ENCODE measurements at regions not wholly inside any gene's neighbourhood (a gene's known extent, or its start where the extent isn't known, plus 50 kb on each side); places are given as distances from the start of the nearest gene placed in this dataset.

- TF ChIP-seq, protein P1, sequence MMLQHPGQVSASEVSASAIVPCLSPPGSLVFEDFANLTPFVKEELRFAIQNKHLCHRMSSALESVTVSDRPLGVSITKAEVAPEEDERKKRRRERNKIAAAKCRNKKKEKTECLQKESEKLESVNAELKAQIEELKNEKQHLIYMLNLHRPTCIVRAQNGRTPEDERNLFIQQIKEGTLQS (IDR thresholded peaks at IDR 0.05): no peak
- TF ChIP-seq CTCF (IDR thresholded peaks at IDR 0.05; ENCODE audit: low read depth, low read length, missing input control): no peak
- TF ChIP-seq SP1 (IDR thresholded peaks at IDR 0.05): no peak
- TF ChIP-seq, protein P2, sequence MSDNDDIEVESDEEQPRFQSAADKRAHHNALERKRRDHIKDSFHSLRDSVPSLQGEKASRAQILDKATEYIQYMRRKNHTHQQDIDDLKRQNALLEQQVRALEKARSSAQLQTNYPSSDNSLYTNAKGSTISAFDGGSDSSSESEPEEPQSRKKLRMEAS (IDR thresholded peaks at IDR 0.05): no peak
- no peak for TF ChIP-seq HNF4G (IDR thresholded peaks at IDR 0.05)
- TF ChIP-seq ZBTB33 (IDR thresholded peaks at IDR 0.05): no peak
- TF ChIP-seq TAF1 (conservative IDR thresholded peaks at IDR 0.05): no peak
- no peak for TF ChIP-seq EGR1 (IDR thresholded peaks at IDR 0.05; ENCODE audit: low read depth in 2 of 2)
- TF ChIP-seq GABPA (IDR thresholded peaks at IDR 0.05 in 1 of 2, conservative IDR thresholded peaks at IDR 0.05 in 1 of 2): no peak
- no peak for TF ChIP-seq REST (IDR thresholded peaks at IDR 0.05)
- no peak for TF ChIP-seq YY1 (IDR thresholded peaks at IDR 0.05)
- TF ChIP-seq JUND (IDR thresholded peaks at IDR 0.05): no peak
Measured at GRCh38 chr9:126084696-126085095, 241.9 kb upstream of the MVB12B start.
